GM13976 (cell line): ENCODE measurements at regions not wholly inside any gene's neighbourhood (a gene's known extent, or its start where the extent isn't known, plus 50 kb on each side); places are given as distances from the start of the nearest gene placed in this dataset.
"Not testable (repeated sequence)": the region's sequence is repeated elsewhere in the genome, so short reads cannot be mapped to it uniquely, and the experiment has no call there.

Experiments used
- DNase-seq: peaks from one replicate; pipeline ENCODE4 v3.0.0; 2012; ENCODE audit warnings: low spot score
- in situ Hi-C: fragments of 300-500 bp; cut with MboI; formaldehyde crosslinking; loops from one replicate; pipeline ENCODE4 v1.12.0; 2022; ENCODE audit warnings: low sequenced_read_pairs, mixed read lengths, inconsistent platforms; ENCODE audit not compliant: unreplicated experiment
- TF ChIP-seq, protein P1 (sequence below): IDR thresholded peaks from 2 replicates; pipeline ENCODE4 v1.5.1; 2012; ENCODE audit warnings: borderline replicate concordance, mild to moderate bottlenecking; ENCODE audit not compliant: insufficient read depth; ENCODE audit errors: extremely low read depth, missing control alignments, control extremely low read depth

DNA sequence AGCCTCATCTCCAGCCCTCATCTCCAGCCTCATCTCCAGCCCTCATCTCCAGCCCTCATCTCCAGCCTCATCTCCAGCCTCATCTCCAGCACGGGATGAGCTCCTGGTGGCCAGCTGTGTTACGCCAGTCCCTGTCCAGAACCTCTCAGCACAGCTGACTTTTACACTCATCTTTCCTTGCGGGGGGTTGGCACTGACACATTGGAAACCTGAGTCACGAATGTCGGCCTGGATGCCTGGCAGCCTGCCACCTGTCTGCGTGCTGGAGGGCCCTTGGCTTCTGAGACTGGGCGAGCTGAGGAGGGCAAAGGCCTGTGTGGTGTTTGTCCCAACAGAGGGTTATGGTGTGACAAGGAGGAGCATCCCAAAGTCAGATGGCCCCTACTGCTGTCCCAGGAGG lies 66.1 kb upstream of the HGFAC start:
- DNase-seq: no peak
- TF ChIP-seq, protein P1, sequence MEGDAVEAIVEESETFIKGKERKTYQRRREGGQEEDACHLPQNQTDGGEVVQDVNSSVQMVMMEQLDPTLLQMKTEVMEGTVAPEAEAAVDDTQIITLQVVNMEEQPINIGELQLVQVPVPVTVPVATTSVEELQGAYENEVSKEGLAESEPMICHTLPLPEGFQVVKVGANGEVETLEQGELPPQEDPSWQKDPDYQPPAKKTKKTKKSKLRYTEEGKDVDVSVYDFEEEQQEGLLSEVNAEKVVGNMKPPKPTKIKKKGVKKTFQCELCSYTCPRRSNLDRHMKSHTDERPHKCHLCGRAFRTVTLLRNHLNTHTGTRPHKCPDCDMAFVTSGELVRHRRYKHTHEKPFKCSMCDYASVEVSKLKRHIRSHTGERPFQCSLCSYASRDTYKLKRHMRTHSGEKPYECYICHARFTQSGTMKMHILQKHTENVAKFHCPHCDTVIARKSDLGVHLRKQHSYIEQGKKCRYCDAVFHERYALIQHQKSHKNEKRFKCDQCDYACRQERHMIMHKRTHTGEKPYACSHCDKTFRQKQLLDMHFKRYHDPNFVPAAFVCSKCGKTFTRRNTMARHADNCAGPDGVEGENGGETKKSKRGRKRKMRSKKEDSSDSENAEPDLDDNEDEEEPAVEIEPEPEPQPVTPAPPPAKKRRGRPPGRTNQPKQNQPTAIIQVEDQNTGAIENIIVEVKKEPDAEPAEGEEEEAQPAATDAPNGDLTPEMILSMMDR: no peak
- in situ Hi-C loops: no loop called here

DNA sequence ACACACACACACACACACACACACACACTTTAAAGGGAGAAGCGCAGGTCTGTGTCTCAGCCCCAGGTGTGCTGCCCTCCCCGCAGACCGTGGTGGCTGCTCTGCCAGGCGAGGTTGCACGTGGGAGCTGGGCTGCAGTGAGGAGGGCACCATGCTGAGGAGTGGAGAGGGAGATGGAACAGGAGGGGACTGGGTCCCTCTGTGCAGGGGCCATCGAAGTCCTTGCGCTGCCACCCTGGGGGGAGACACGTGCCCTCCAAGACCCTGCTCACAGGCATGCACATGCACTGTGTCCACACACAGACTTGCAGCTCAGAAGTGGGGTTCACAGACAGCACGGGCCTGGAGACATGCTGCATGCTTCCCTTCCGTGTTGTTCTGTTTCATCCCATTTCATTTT lies 65.5 kb upstream of the HGFAC start:
- TF ChIP-seq, protein P1: no peak
- no peak for DNase-seq
- in situ Hi-C loops: no loop called here

DNA sequence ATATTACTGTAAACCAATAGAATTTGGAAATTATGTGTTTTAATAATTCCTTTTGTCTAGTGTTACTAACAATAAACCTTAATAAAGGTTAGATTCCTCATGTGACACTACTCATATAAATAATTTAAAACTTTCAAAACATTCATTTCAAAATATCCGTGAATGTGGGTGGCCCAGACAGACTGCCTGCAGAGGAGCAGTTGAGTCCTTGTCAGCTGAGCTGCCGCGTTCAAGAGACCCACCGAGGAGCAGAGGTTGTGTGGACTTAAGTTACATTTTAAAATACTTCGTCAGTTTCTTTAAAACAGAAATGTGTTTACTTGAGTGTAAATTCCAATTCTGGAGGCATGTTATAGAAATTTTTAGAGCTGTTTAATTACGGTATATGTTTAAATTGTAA lies 64.2 kb upstream of the HGFAC start:
- no peak for DNase-seq
- TF ChIP-seq, protein P1: no peak
- in situ Hi-C loops: no loop called here

DNA sequence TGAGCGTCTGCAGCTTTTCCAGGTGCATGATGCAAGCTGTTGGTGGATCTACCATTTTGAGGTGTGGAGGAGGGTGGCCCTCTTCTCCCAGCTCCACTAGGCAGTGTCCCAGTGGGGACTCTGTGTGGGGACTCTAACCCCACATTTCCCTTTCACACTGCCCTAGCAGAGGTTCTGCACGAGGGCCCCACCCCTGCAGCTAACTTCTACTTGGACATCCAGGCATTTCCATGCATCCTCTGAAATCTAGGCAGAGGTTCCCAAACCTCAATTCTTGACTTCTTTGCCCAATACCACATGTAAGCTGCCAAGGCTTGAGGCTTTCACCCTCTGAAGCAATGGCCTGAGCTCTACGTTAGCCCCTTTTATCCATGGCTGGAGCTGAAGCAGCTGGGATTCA lies 61.4 kb upstream of the HGFAC start:
- in situ Hi-C loops, DNase-seq: not testable (repeated sequence)

DNA sequence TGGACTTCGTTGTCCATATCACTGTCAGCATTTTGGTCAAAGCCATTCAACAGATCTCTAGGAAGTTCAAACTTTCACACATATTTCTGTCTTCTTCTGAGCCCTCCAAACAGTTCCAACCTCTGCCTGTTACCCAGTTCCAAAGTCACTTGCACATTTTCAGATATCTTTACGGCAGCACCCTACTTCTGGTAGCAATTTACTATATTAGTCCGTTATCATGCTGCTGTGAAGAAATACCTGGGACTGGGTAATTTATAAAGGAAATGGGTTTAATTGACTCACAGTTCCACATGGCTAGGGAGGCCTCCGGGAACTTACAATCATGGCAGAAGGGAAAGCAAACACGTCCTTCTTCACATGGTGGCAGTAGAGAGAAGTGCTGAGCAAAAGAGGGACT lies 60.6 kb upstream of the HGFAC start:
- DNase-seq, in situ Hi-C loops: not testable (repeated sequence)

DNA sequence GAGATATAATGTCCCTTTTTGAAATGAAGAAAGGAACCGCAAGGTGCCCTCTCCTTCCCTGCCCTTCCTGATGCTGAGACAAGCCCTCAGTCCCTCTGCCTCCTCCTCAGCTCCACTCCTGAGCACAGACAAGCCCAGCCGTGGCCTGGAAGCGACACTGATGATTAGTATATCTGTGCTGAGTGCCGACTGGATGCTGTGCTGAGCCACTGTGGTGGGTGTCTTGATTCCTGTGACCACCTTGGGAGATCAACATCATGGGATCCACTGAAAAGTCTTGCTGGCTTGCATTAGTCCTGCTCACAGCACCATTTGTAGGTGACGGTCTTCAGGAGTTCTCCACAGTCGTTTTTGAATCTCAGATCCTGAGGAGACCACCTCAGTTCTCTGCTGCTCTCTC lies 59.5 kb upstream of the HGFAC start:
- in situ Hi-C loops: no loop called here
- no peak for DNase-seq
- TF ChIP-seq, protein P1: no peak

DNA sequence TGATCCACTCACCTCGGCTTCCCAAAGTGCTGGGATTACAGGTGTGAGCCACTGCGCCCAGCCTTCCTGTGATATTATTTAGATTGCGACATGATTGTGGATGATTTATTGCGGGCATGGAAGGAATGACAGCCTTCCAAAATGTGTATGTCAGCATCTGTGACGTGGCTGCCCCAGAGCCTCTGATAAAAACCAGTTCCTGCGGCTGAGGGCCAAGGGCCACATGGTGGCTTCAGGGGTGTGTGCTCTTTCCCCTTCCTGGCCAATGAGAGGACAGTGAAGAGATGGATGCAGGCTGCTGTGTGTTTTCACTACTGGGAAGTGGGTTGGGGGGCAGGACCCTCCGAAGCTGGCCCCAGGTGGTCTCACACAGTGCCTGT lies 57.4 kb upstream of the HGFAC start:
- TF ChIP-seq, protein P1: no peak
- DNase-seq: no peak
- in situ Hi-C loops: no loop called here

DNA sequence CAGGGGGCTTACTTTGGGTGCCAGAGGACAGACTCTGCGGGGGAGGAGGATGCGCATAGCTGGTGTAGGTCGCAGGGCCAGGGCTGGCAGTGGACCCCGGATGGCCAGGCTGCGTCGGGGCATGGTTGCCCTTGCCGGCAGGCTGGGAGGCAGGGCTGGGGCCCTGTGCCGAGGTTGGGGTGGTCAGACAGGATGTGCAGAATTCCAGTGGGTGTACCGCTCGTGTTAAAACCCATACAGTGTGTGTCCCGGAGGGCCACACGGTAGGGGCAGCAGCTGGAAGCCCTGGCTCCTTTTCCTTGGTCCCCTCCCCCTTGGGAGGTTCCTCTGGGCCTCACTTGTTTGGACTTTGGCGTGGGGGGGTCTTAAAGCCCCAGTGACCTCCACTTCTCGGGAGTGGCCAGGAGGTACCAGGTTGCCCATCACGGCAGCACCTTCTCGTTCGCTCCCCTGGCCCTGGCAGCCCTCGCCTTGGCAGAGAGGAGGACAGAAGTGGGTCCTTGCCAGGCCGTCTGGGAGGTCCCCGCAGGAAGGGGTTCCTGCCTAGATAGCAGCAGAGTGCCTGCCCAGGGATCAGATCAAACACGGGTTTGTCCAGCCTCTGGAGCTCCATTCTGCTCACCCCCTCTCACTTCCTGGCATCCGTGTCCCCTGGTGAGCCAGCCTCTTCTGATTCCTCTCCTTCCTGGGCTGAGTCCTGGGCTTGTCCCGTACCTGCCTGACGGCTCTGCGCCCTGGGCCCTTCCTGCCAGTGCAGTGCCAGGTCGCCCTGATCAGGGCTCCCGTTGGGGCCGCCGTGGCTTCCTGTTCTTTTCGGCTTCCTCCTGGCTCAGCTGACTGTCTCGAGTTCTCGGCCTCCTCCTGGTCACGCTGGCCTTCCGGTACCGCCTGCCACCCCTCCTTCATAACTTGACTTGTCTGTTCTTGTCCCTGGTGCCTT lies 56.7 kb upstream of the HGFAC start:
- in situ Hi-C loops: no loop called here
- TF ChIP-seq, protein P1: no peak
- no peak for DNase-seq
